BE2C (cell line): ENCODE measurements at regions not wholly inside any gene's neighbourhood (a gene's known extent, or its start where the extent isn't known, plus 50 kb on each side); places are given as distances from the start of the nearest gene placed in this dataset.

Source experiments
- DNase-seq: peaks from one replicate; pipeline ENCODE4 v3.0.0-alpha.2; 2020
- H3K27me3 ChIP-seq: fragments of 250-450 bp; sonication (Bioruptor Pico); 2 replicates; pipeline ENCODE4 v1.5.1; 2020; ENCODE audit warnings: mild to moderate bottlenecking
- H3K36me3 ChIP-seq: fragments of 250-450 bp; sonication (Bioruptor Pico); 2 replicates; pipeline ENCODE4 v1.5.1; 2020; ENCODE audit warnings: mild to moderate bottlenecking
- H3K4me1 ChIP-seq: fragments of 250-450 bp; sonication (Bioruptor Pico); 2 replicates; pipeline ENCODE4 v1.5.1; 2020
- H3K4me3 ChIP-seq: 2 replicates; pipeline ENCODE4 v1.5.1; 2011; ENCODE audit warnings: low read depth, low read length
- H3K9me3 ChIP-seq: fragments of 250-450 bp; sonication (Bioruptor Pico); 2 replicates; pipeline ENCODE4 v1.5.1; 2020
- CTCF ChIP-seq: IDR thresholded peaks from 2 replicates; pipeline ENCODE4 v1.5.1; 2012; ENCODE audit warnings: mild to moderate bottlenecking, low read depth, low read length

- no peak for TF ChIP-seq CTCF
- no peak for DNase-seq
- no peaks in the 10 kb centered on the region for H3K9me3 ChIP-seq
- H3K4me3 ChIP-seq, result no peak overlapping the region
- H3K27me3 ChIP-seq, result no peaks in the 10 kb centered on the region
- H3K4me1 ChIP-seq, result no peaks in the 10 kb centered on the region
- no peaks in the 10 kb centered on the region for H3K36me3 ChIP-seq
Observed at GRCh38 chr12:48279101-48279500, 71.6 kb downstream of the ZNF641 start.

GRCh38 chr12:48276621-48277020, 73.5 kb upstream of the OR10AD1 start:
- TF ChIP-seq CTCF, result no peak

DNA sequence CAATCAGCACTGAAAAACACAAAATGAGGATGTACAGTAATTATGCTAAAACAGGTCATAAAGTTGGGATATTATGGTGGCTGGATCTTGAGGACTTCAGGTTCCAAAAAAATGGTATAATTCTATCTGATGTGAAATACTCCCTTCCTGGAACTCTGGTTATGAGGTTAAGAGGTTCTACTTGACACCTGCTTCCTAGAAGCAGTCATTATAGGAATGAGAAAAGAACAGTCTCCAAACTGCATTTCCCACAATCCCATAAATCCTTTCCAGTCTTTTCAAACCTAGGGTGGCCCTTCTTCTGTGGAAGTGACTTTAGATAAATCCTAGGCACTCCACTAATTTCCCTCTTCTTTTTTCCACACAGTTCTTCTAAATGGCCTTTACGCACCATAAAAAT, 63.7 kb upstream of the OR10AD1 start:
- Histone ChIP-seq H3K4me3 (no peak overlapping the region), H3K4me1 (no peaks in the 10 kb centered on the region), H3K36me3 (no peaks in the 10 kb centered on the region), H3K27me3 (peaks cover 9% of the 10 kb centered on the region), H3K9me3 (no peaks in the 10 kb centered on the region)
- TF ChIP-seq CTCF, result no peak
- DNase-seq, result no peak

More at GRCh38 chr12:48276621-48277020, 73.5 kb upstream of the OR10AD1 start:
- DNase-seq, result no peak
- Histone ChIP-seq H3K36me3 (no peaks in the 10 kb centered on the region), H3K9me3 (no peaks in the 10 kb centered on the region), H3K4me3 (no peak overlapping the region), H3K27me3 (no peaks in the 10 kb centered on the region), H3K4me1 (no peaks in the 10 kb centered on the region)

DNA sequence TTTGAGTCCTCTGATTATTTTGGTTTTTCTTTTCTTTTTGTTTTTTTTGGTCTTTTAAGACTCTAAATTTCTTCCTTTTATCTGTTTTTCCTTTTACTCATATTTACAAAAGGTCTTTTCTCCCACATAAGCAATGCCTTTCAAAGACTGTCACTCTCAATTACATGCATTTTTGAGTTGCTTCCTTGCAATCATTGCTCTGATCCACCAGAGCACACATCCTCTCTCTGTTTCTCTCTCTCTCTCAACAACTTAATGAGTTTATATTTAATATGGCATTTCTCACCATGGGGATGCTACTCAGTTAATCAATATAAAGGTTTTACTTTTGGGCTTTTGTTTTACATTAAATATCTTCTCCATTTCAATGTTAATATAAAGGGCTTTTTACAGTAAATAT, 62.7 kb upstream of the OR10AD1 start:
- Histone ChIP-seq H3K4me1 (no peaks in the 10 kb centered on the region), H3K27me3 (peaks cover 9% of the 10 kb centered on the region), H3K4me3 (no peak overlapping the region), H3K9me3 (no peaks in the 10 kb centered on the region), H3K36me3 (no peaks in the 10 kb centered on the region)
- no peak for DNase-seq
- TF ChIP-seq CTCF, result no peak

DNA sequence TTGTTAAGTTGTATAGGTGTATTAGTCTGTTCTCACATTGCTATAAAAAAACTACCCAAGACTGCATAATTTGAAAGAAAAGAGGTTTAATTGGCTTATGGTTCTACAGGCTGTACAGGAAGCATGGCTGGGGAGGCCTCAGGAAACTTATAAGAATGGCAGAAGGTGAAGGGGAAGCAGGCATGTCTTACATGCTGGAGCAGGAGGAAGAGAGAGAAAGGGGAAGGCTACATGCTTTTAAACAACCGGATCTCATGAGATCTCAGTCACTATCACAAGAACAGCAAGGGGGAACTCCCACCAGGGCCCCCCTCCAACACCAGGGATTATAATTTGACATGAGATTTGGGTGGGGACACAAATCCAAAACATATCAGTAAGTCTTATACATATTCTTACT, 60.5 kb upstream of the OR10AD1 start:
- no peak for DNase-seq
- no peaks in the 10 kb centered on the region for H3K9me3 ChIP-seq
- H3K4me3 ChIP-seq, result no peak overlapping the region
- H3K4me1 ChIP-seq, result no peaks in the 10 kb centered on the region
- no peaks in the 10 kb centered on the region for H3K36me3 ChIP-seq
- H3K27me3 ChIP-seq, result peaks cover 9% of the 10 kb centered on the region
- TF ChIP-seq CTCF, result no peak

DNA sequence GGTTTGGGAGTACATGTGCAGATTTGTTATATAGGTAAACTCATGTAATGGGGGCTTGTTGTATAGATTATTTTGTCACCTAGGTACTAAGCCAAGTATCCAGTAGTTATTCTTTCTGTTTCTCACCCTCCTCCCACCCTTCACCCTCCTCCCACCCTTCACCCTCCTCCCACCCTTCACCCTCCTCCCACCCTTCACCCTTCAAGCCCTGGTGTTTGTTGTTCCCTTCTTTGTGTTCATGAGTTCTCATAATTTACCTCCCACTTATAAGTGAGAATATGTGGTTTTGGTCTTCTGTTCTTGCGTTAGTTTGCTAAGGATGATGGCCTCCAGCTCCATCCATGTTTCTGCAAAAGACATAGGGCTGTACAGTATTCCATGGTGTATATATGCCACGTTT, 58.7 kb upstream of the OR10AD1 start:
- no peaks in the 10 kb centered on the region for H3K9me3 ChIP-seq
- H3K36me3 ChIP-seq, result no peaks in the 10 kb centered on the region
- no peak overlapping the region for H3K4me3 ChIP-seq
- no peak for TF ChIP-seq CTCF
- no peaks in the 10 kb centered on the region for H3K4me1 ChIP-seq
- H3K27me3 ChIP-seq, result peaks cover 11% of the 10 kb centered on the region
- no peak for DNase-seq
